Body of pancreas (tissue), 4 donors: ENCODE measurements at regions not wholly inside any gene's neighbourhood (a gene's known extent, or its start where the extent isn't known, plus 50 kb on each side); places are given as distances from the start of the nearest gene placed in this dataset.
"Not testable (repeated sequence)": the region's sequence is repeated elsewhere in the genome, so short reads cannot be mapped to it uniquely, and the experiment has no call there.

ENCODE experiments used
- ATAC-seq: fragments of 150-250 bp; one replicate; pipeline ENCODE4 v1.9.1; 2016
- DNase-seq, 4 donors: peaks; one replicate each; pipeline ENCODE4 v3.0.0-alpha.2; 2019
- H3K27ac ChIP-seq, 4 donors: fragments of 200-600 bp; sonication (generic); 1 replicate in 3 of 4; 2 replicates in 1 of 4; pipeline versions ENCODE4 v1.5.1 to v1.6.1; 2016 to 2019; ENCODE audit warnings: mild to moderate bottlenecking in 1 of 4, mixed read lengths in 1 of 4, moderate library complexity in 1 of 4
- H3K27me3 ChIP-seq, 2 donors: fragments of 200-600 bp; sonication (generic); one replicate each; pipeline ENCODE4 v1.6.0; 2016; ENCODE audit warnings: mild to moderate bottlenecking in 1 of 2
- H3K36me3 ChIP-seq, 2 donors: fragments of 200-600 bp; sonication (generic); replicated peaks in 1 of 2; 2 replicates each; pipeline ENCODE4 v1.5.1; 2016; ENCODE audit warnings: low read depth in 2 of 2; ENCODE audit not compliant: insufficient read depth in 1 of 2
- H3K4me1 ChIP-seq: fragments of 200-600 bp; sonication (generic); one replicate; pipeline ENCODE4 v1.6.0; 2016
- H3K4me3 ChIP-seq, 2 donors: fragments of 200-600 bp; sonication (generic); 1 replicate in 1 of 2; 2 replicates in 1 of 2; pipeline ENCODE4 v1.5.1; 2016 to 2019
- H3K9me3 ChIP-seq, 3 donors: fragments of 200-600 bp; sonication (generic); 1 replicate in 2 of 3; 2 replicates in 1 of 3; pipeline ENCODE4 v1.5.1; 2016
- CTCF ChIP-seq, 7 experiments: fragments of 450-650 bp in 4 of 7; fragments of 200-600 bp in 3 of 7; sonication (generic) in 3 of 7; IDR thresholded peaks; one replicate each; pipeline ENCODE4 v1.5.1; 2016 to 2019; ENCODE audit warnings: antibody characterized with exemption in 7 of 7
- POLR2A ChIP-seq, 3 donors: fragments of 450-650 bp; IDR thresholded peaks; one replicate each; pipeline ENCODE4 v1.6.1; 2016; ENCODE audit warnings: antibody characterized with exemption in 3 of 3, mild to moderate bottlenecking in 2 of 3
- WGBS, 2 donors: methylation state at CpG; one replicate each; pipeline ENCODE4 v1.1.5; 2017; 5-methylcytosine and 5-hydroxymethylcytosine counted together
- intact Hi-C: fragments of 100-400 bp; cut with DNase I; formaldehyde crosslinking; loops from one replicate; pipeline ENCODE4 v1.15.1; 2023

- TF ChIP-seq CTCF (IDR thresholded peaks at IDR 0.05): no peak
- no peak for TF ChIP-seq POLR2A (IDR thresholded peaks at IDR 0.05)
These were observed 535.6 kb upstream of the KCND2 start for GRCh38 chr7:119737390-119737789.

GRCh38 chr7:119745280-119745679 is 527.7 kb upstream of the KCND2 start:
- H3K9me3 ChIP-seq, H3K4me3 ChIP-seq, DNase-seq, H3K36me3 ChIP-seq, ATAC-seq, intact Hi-C loops, H3K27ac ChIP-seq, H3K4me1 ChIP-seq, H3K27me3 ChIP-seq: not testable (repeated sequence)
- WGBS, 2 donors: 41 to 71% methylated on average over 1 of the region's 1 CpG

More at GRCh38 chr7:119737390-119737789, 535.6 kb upstream of the KCND2 start:
- DNase-seq (no peak), ATAC-seq (no peak)
- no peaks in the 10 kb centered on the region for H3K36me3 ChIP-seq
- no peaks in the 10 kb centered on the region for H3K4me1 ChIP-seq
- no peaks in the 10 kb centered on the region for H3K9me3 ChIP-seq
- H3K27ac ChIP-seq: no peak overlapping the region
- H3K27me3 ChIP-seq: no peaks in the 10 kb centered on the region
- H3K4me3 ChIP-seq: no peak overlapping the region
- intact Hi-C loops: no loop called here

GRCh38 chr7:119748251-119748860 is 524.6 kb upstream of the KCND2 start:
- Histone ChIP-seq H3K36me3 (no peaks in the 10 kb centered on the region), H3K9me3 (no peaks in the 10 kb centered on the region), H3K4me1 (no peaks in the 10 kb centered on the region), H3K4me3 (no peak overlapping the region), H3K27ac (no peak overlapping the region), H3K27me3 (no peaks in the 10 kb centered on the region)
- ATAC-seq (no peak), DNase-seq (no peak)
- intact Hi-C loops: no loop called here
- TF ChIP-seq POLR2A (IDR thresholded peaks at IDR 0.05) (no peak), CTCF (IDR thresholded peaks at IDR 0.05) (no peak)
- 8 to 11% methylated on average over 1 of the region's 1 CpG for WGBS, 2 donors

- H3K9me3 ChIP-seq: no peaks in the 10 kb centered on the region
- H3K36me3 ChIP-seq: no peaks in the 10 kb centered on the region
- no peaks in the 10 kb centered on the region for H3K4me1 ChIP-seq
- H3K4me3 ChIP-seq: no peak overlapping the region
- DNase-seq (no peak), ATAC-seq (no peak)
- intact Hi-C loops: no loop called here
- no peak for TF ChIP-seq CTCF (IDR thresholded peaks at IDR 0.05)
- no peak for TF ChIP-seq POLR2A (IDR thresholded peaks at IDR 0.05)
- no peak overlapping the region for H3K27ac ChIP-seq
- 41% methylated on average over 2 of the region's 2 CpGs for WGBS, 2 donors
- H3K27me3 ChIP-seq: no peaks in the 10 kb centered on the region
These were observed 524.0 kb upstream of the KCND2 start for GRCh38 chr7:119748991-119749390.

- TF ChIP-seq CTCF (IDR thresholded peaks at IDR 0.05) (no peak), POLR2A (IDR thresholded peaks at IDR 0.05) (no peak)
- intact Hi-C loops: no loop called here
- H3K4me1 ChIP-seq: no peaks in the 10 kb centered on the region
- H3K27ac ChIP-seq: no peak overlapping the region
- ATAC-seq (no peak), DNase-seq (no peak)
- H3K27me3 ChIP-seq: no peaks in the 10 kb centered on the region
- H3K9me3 ChIP-seq: no peaks in the 10 kb centered on the region
- no peaks in the 10 kb centered on the region for H3K36me3 ChIP-seq
- no peak overlapping the region for H3K4me3 ChIP-seq
These were observed 516.3 kb upstream of the KCND2 start for GRCh38 chr7:119756687-119757086.
